ENCODE measurements at regions not wholly inside any gene's neighbourhood (a gene's known extent, or its start where the extent isn't known, plus 50 kb on each side); places are given as distances from the start of the nearest gene placed in this dataset.
"Not testable (repeated sequence)": the region's sequence is repeated elsewhere in the genome, so short reads cannot be mapped to it uniquely, and the experiment has no call there.

- DNase-seq, result no peak
These were observed 326.3 kb downstream of the OSTF1 start for GRCh38 chr9:75414371-75415160.

GRCh38 chr9:75417471-75417870 lies 329.2 kb downstream of the OSTF1 start:
- no peak for DNase-seq

GRCh38 chr9:75418518-75418917 lies 330.2 kb downstream of the OSTF1 start:
- DNase-seq, result no peak

- no peak for DNase-seq
These were observed 334.7 kb downstream of the OSTF1 start for GRCh38 chr9:75422944-75423522.

GRCh38 chr9:75429531-75430475 lies 341.5 kb downstream of the OSTF1 start:
- no peak for DNase-seq

GRCh38 chr9:75431375-75431774 lies 343.1 kb downstream of the OSTF1 start:
- no peak for DNase-seq

- DNase-seq, result no peak
These were observed 344.1 kb downstream of the OSTF1 start for GRCh38 chr9:75432386-75432785.

- no peak for DNase-seq
These were observed 344.6 kb downstream of the OSTF1 start for GRCh38 chr9:75432888-75433287.

GRCh38 chr9:75438716-75439115 lies 350.4 kb downstream of the OSTF1 start:
- DNase-seq, result no peak

- no peak for DNase-seq
These were observed 352.6 kb downstream of the OSTF1 start for GRCh38 chr9:75440914-75441313.

GRCh38 chr9:75445144-75445543 lies 356.8 kb downstream of the OSTF1 start:
- DNase-seq, result no peak

- DNase-seq, result no peak
These were observed 359.0 kb downstream of the OSTF1 start for GRCh38 chr9:75447281-75447680.

- DNase-seq, result no peak
These were observed 360.0 kb downstream of the OSTF1 start for GRCh38 chr9:75448281-75448680.

- no peak for DNase-seq
These were observed 360.6 kb downstream of the OSTF1 start for GRCh38 chr9:75448955-75449354.

GRCh38 chr9:75451045-75451444 lies 362.7 kb downstream of the OSTF1 start:
- DNase-seq, result no peak

- DNase-seq, result no peak
These were observed 363.2 kb downstream of the OSTF1 start for GRCh38 chr9:75451505-75451904.

- DNase-seq, result no peak
These were observed 364.2 kb downstream of the OSTF1 start for GRCh38 chr9:75452512-75452911.

GRCh38 chr9:75454043-75454442 lies 365.7 kb downstream of the OSTF1 start:
- no peak for DNase-seq

GRCh38 chr9:75454891-75455290 lies 366.6 kb downstream of the OSTF1 start:
- DNase-seq, result no peak

GRCh38 chr9:75455444-75455921 lies 367.2 kb downstream of the OSTF1 start:
- DNase-seq, result no peak

- DNase-seq, result no peak
These were observed 368.4 kb downstream of the OSTF1 start for GRCh38 chr9:75456698-75457097.

- no peak for DNase-seq
These were observed 369.2 kb downstream of the OSTF1 start for GRCh38 chr9:75457474-75458011.

- not testable (repeated sequence) for DNase-seq
These were observed 371.0 kb downstream of the OSTF1 start for GRCh38 chr9:75459311-75459710.
